Fibroblast of lung (primary cell): ENCODE measurements at regions not wholly inside any gene's neighbourhood (a gene's known extent, or its start where the extent isn't known, plus 50 kb on each side); places are given as distances from the start of the nearest gene placed in this dataset.
"Not testable (repeated sequence)": the region's sequence is repeated elsewhere in the genome, so short reads cannot be mapped to it uniquely, and the experiment has no call there.

ENCODE experiments used
- DNase-seq, 2 donors: peaks; one replicate each; pipeline versions ENCODE4 v3.0.0 to v3.0.0-alpha.2; 2010; ENCODE audit warnings: low read depth in 2 of 2
- H2AFZ ChIP-seq: 2 replicates; pipeline ENCODE4 v1.5.1; 2012; ENCODE audit warnings: low read length, control low read depth, inconsistent platforms
- H3K27ac ChIP-seq: 2 replicates; pipeline ENCODE4 v1.5.1; 2011; ENCODE audit warnings: low read length, control low read depth; ENCODE audit not compliant: insufficient read depth
- H3K27me3 ChIP-seq: 2 replicates; pipeline ENCODE4 v1.5.1; 2011; ENCODE audit warnings: mild to moderate bottlenecking, low read length; ENCODE audit not compliant: control insufficient read depth, insufficient read depth
- H3K36me3 ChIP-seq: 2 replicates; pipeline ENCODE4 v1.5.1; 2011; ENCODE audit warnings: low read length; ENCODE audit not compliant: control insufficient read depth, insufficient read depth
- H3K4me1 ChIP-seq: 2 replicates; pipeline ENCODE4 v1.5.1; 2011; ENCODE audit warnings: low read length; ENCODE audit not compliant: control insufficient read depth, insufficient read depth; ENCODE audit errors: extremely low read depth
- H3K4me2 ChIP-seq: 2 replicates; pipeline ENCODE4 v1.5.1; 2011; ENCODE audit warnings: low read length, control low read depth; ENCODE audit not compliant: insufficient read depth; ENCODE audit errors: extremely low read depth
- H3K4me3 ChIP-seq, 4 experiments: fragments of 200-600 bp in 1 of 4; sonication (generic) in 1 of 4; replicated peaks in 1 of 4; 2 replicates each; pipeline ENCODE4 v1.5.1; 2011 to 2016; ENCODE audit warnings: low read length in 4 of 4, low read depth in 3 of 4, mild to moderate bottlenecking in 3 of 4, control low read depth in 2 of 4, inconsistent platforms in 1 of 4, mixed read lengths in 1 of 4; ENCODE audit not compliant: insufficient read depth in 1 of 4; ENCODE audit errors: control extremely low read depth in 1 of 4
- H3K79me2 ChIP-seq: 2 replicates; pipeline ENCODE4 v1.5.1; 2012; ENCODE audit warnings: mild to moderate bottlenecking, low read length, inconsistent platforms; ENCODE audit not compliant: control insufficient read depth, insufficient read depth
- H3K9ac ChIP-seq: 2 replicates; pipeline ENCODE4 v1.5.1; 2011; ENCODE audit warnings: mild to moderate bottlenecking, low read length, control low read depth; ENCODE audit not compliant: insufficient read depth
- H3K9me3 ChIP-seq: 2 replicates; pipeline ENCODE4 v1.5.1; 2012; ENCODE audit warnings: low read depth, low read length; ENCODE audit not compliant: control insufficient read depth, insufficient read depth
- H4K20me1 ChIP-seq: 2 replicates; pipeline ENCODE4 v1.5.1; 2011; ENCODE audit warnings: low read length; ENCODE audit not compliant: control insufficient read depth, insufficient read depth; ENCODE audit errors: extremely low read depth
- EZH2 ChIP-seq: IDR thresholded peaks from 2 replicates; pipeline ENCODE4 v1.5.1; 2012; ENCODE audit warnings: low read length, control low read depth, mild to moderate bottlenecking; ENCODE audit errors: missing control alignments
- TF ChIP-seq, protein P1 (sequence below), 2 donors: IDR thresholded peaks in 1 of 2; conservative IDR thresholded peaks in 1 of 2; 1 replicate in 1 of 2; 2 replicates in 1 of 2; pipeline ENCODE4 v1.5.1; 2011 to 2012; ENCODE audit warnings: low read length in 2 of 2, control low read depth in 1 of 2, inconsistent platforms in 1 of 2, low read depth in 1 of 2, mild to moderate bottlenecking in 1 of 2

DNA sequence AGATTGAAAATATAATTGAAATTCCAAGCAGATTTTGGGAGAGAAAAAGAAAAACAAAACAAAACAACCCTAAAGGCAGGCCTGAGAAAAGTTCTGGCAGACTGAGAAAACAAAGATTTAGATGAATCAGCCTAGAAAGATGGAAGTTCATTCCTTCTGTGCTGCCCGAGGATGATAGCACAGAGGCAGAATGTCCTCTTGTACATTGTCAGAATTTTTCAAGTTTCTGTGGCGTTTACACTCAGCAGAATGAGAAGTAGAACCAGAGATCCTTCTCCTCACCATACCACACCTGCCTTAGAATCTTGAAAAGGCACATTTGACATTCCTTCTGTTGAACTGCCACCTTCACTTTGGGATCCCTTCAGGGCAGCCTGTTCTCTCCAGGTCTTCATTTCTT, 62.5 kb upstream of the IZUMO1R start:
- TF ChIP-seq EZH2 = no peak
- H2AFZ ChIP-seq = no peak overlapping the region
- peak in 1 of 2 donors; percentile 11 for DNase-seq
- H3K4me3 ChIP-seq = no peak overlapping the region
- no peaks in the 10 kb centered on the region for H3K9me3 ChIP-seq
- no peak overlapping the region for H3K27ac ChIP-seq
- no peaks in the 10 kb centered on the region for H4K20me1 ChIP-seq
- no peaks in the 10 kb centered on the region for H3K4me1 ChIP-seq
- H3K9ac ChIP-seq = no peak overlapping the region
- H3K79me2 ChIP-seq = no peaks in the 10 kb centered on the region
- H3K4me2 ChIP-seq = no peak overlapping the region
- no peaks in the 10 kb centered on the region for H3K27me3 ChIP-seq
- H3K36me3 ChIP-seq = no peaks in the 10 kb centered on the region

DNA sequence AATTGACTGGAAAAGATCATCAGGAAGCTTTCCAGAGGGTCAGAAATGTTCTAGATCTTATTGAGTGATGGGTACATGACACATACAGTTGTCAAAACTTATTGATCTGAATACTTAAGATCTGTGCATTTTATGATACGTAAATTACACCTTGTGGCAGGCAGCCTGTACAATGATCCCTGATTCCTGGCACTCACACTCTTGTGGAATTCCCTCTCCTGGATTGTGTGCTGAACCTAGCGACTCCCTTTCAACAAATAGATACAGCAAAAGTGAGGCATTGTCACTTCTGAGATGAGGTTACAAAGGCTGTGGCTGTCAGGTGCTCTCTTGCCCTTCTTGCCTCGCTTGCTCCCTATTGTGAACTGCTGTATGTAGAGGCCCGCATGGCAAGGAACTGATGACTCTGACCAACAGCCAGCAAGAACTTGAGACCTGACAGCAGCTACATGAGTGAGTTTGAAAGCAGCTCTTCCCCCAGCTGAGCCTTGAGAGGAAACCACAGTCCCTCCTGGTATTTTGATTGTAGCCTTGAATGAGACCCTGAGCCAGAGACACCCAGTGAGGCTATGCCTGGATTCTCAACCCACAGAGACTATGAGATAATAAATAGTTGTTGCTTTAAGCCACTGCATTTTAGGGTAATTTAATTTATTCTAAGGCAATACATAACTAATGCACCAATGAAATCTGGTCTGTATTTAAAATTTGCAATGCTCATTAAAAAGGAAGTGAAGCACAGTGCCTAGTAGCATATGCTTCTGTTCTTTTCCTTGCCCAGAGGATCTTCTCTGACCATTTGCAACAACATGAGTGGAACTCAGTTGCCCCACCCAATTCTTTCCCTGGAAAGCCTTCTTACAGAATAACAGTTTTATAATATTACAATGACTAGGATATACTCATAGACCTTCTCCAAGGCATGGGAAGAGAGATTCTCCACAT, 60.5 kb upstream of the IZUMO1R start:
- no peaks in the 10 kb centered on the region for H4K20me1 ChIP-seq
- H2AFZ ChIP-seq = no peak overlapping the region
- TF ChIP-seq, protein P1, sequence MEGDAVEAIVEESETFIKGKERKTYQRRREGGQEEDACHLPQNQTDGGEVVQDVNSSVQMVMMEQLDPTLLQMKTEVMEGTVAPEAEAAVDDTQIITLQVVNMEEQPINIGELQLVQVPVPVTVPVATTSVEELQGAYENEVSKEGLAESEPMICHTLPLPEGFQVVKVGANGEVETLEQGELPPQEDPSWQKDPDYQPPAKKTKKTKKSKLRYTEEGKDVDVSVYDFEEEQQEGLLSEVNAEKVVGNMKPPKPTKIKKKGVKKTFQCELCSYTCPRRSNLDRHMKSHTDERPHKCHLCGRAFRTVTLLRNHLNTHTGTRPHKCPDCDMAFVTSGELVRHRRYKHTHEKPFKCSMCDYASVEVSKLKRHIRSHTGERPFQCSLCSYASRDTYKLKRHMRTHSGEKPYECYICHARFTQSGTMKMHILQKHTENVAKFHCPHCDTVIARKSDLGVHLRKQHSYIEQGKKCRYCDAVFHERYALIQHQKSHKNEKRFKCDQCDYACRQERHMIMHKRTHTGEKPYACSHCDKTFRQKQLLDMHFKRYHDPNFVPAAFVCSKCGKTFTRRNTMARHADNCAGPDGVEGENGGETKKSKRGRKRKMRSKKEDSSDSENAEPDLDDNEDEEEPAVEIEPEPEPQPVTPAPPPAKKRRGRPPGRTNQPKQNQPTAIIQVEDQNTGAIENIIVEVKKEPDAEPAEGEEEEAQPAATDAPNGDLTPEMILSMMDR (conservative IDR thresholded peaks at IDR 0.05 in 1 of 2, IDR thresholded peaks at IDR 0.05 in 1 of 2; ENCODE audit: low read depth in 1 of 2, low read length in 2 of 2) = no peak
- TF ChIP-seq EZH2 = no peak
- no peaks in the 10 kb centered on the region for H3K79me2 ChIP-seq
- no peaks in the 10 kb centered on the region for H3K9me3 ChIP-seq
- H3K4me2 ChIP-seq = no peak overlapping the region
- no peak overlapping the region for H3K27ac ChIP-seq
- DNase-seq = peak in 1 of 2 donors; percentile 25
- no peaks in the 10 kb centered on the region for H3K27me3 ChIP-seq
- no peaks in the 10 kb centered on the region for H3K36me3 ChIP-seq
- H3K4me1 ChIP-seq = no peaks in the 10 kb centered on the region
- H3K9ac ChIP-seq = no peak overlapping the region
- H3K4me3 ChIP-seq = no peak overlapping the region

DNA sequence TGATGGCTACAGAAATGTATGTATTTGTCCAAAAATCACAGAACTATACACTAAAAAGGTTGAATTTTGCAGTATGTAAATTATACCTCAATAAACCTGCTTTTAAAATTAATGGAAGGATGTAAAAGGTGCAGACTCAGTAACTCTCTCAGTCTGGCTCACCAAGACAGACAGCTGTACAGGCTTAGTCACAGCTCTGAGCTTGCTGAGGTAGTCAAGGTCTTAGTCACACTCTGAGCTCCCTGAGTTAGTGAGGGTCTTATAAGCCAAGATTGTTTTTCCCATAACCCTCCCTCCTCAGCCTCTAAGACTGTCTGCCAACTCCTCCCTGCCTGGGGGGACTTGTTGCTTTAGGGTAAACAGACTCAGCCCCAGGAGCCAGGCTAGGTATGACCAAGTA, 59.3 kb upstream of the IZUMO1R start:
- H3K4me1 ChIP-seq = no peaks in the 10 kb centered on the region
- no peak for DNase-seq
- no peaks in the 10 kb centered on the region for H3K27me3 ChIP-seq
- no peak overlapping the region for H3K4me2 ChIP-seq
- H4K20me1 ChIP-seq = no peaks in the 10 kb centered on the region
- no peaks in the 10 kb centered on the region for H3K79me2 ChIP-seq
- H3K9ac ChIP-seq = no peak overlapping the region
- H3K9me3 ChIP-seq = no peaks in the 10 kb centered on the region
- no peaks in the 10 kb centered on the region for H3K36me3 ChIP-seq
- TF ChIP-seq, protein P1 (conservative IDR thresholded peaks at IDR 0.05 in 1 of 2, IDR thresholded peaks at IDR 0.05 in 1 of 2; ENCODE audit: low read depth in 1 of 2, low read length in 2 of 2) = no peak
- no peak for TF ChIP-seq EZH2
- no peak overlapping the region for H2AFZ ChIP-seq
- no peak overlapping the region for H3K27ac ChIP-seq
- H3K4me3 ChIP-seq = no peak overlapping the region

DNA sequence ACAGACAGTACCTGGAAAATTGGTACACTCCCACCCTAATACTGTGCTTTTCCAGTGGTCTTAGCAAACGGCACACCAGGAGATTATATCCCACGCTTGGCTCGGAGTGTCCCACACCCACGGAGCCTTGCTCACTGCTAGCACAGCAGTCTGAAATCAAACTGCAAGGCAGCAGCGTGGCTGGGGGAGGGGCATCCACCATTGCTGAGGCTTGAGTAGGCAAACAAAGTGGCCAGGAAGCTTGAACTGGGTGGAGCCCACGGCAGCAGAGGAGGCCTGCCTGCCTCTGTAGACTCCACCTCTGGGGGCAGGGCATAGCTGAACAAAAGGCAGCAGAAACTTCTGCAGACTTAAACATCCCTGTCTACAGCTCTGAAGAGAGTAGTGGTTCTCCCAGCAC, 56.1 kb upstream of the IZUMO1R start:
- not testable (repeated sequence) for H3K27ac ChIP-seq, H3K4me1 ChIP-seq, H3K27me3 ChIP-seq, H3K4me2 ChIP-seq, H3K36me3 ChIP-seq, H3K4me3 ChIP-seq, H3K79me2 ChIP-seq, DNase-seq, H3K9ac ChIP-seq, H4K20me1 ChIP-seq, H2AFZ ChIP-seq, H3K9me3 ChIP-seq
